Spleen (tissue), 7 donors: ENCODE measurements at regions not wholly inside any gene's neighbourhood (a gene's known extent, or its start where the extent isn't known, plus 50 kb on each side); places are given as distances from the start of the nearest gene placed in this dataset.

Experiments
- CTCF ChIP-seq, 11 experiments: fragments of 200-600 bp in 7 of 11; fragments of 450-650 bp in 4 of 11; sonication (generic) in 4 of 11; IDR thresholded peaks in 8 of 11; conservative IDR thresholded peaks in 3 of 11; 1 replicate in 7 of 11; 2 replicates in 4 of 11; pipeline versions ENCODE4 v1.4.0 to v1.8.0; 2016 to 2021; ENCODE audit warnings: antibody characterized with exemption in 11 of 11, inconsistent platforms in 4 of 11, mild to moderate bottlenecking in 1 of 11
- POLR2A ChIP-seq, 3 donors: fragments of 450-650 bp; IDR thresholded peaks; one replicate each; pipeline ENCODE4 v1.5.1; 2017; ENCODE audit warnings: antibody characterized with exemption in 3 of 3, mild to moderate bottlenecking in 1 of 3
- donor health status: DM: no; HTN: no; CAD: no; lungs with moderate emphysema.
- donor health status: DM: no; HTN: no; CAD: no.
- donor health status: DM: no; HTN: no; CAD: no.

- TF ChIP-seq CTCF (IDR thresholded peaks at IDR 0.05 in 8 of 11, conservative IDR thresholded peaks at IDR 0.05 in 3 of 11) (no peak), POLR2A (IDR thresholded peaks at IDR 0.05) (no peak)
Measured at GRCh38 chr18:34548120-34548972, 161.8 kb upstream of the DTNA start.
